ENCODE measurements at regions not wholly inside any gene's neighbourhood (a gene's known extent, or its start where the extent isn't known, plus 50 kb on each side); places are given as distances from the start of the nearest gene placed in this dataset.
"Not testable (repeated sequence)": the region's sequence is repeated elsewhere in the genome, so short reads cannot be mapped to it uniquely, and the experiment has no call there.

- no peak for DNase-seq (ENCODE audit: low read depth in 2 of 2)
Observed at GRCh38 chr3:20326541-20326940, 140.5 kb upstream of the SGO1 start.

DNA sequence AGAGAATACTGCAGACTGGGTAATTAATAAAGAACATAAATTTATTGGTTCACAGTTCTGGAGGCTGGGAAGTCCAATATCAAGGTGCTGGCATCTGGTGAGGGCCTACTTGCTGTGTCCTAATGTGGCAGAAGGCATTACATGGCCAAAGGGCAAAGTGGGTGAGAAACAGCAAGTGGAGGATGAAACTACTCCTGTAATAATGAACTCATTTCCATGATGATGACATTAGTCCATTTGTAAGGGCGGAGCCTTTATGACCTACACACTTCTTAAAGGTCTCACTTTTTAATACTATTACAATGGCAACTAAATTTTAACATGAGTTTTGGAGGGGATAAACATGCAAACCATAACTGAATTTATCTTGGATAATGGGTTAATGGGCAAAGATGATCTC is 139.6 kb upstream of the SGO1 start:
- DNase-seq (ENCODE audit: low read depth in 2 of 2), result no peak

GRCh38 chr3:20324664-20325478 is 138.9 kb upstream of the SGO1 start:
- DNase-seq (ENCODE audit: low read depth in 2 of 2), result no peak

- no peak for DNase-seq (ENCODE audit: low read depth in 2 of 2)
Observed at GRCh38 chr3:20323307-20323927, 137.4 kb upstream of the SGO1 start.

- no peak for DNase-seq (ENCODE audit: low read depth in 2 of 2)
Observed at GRCh38 chr3:20322085-20322484, 136.1 kb upstream of the SGO1 start.

GRCh38 chr3:20321391-20322047 is 135.5 kb upstream of the SGO1 start:
- no peak for DNase-seq (ENCODE audit: low read depth in 2 of 2)

- no peak for DNase-seq (ENCODE audit: low read depth in 2 of 2)
Observed at GRCh38 chr3:20320489-20320888, 134.5 kb upstream of the SGO1 start.

- DNase-seq (ENCODE audit: low read depth in 2 of 2), result no peak
Observed at GRCh38 chr3:20319551-20319950, 133.5 kb upstream of the SGO1 start.

- DNase-seq (ENCODE audit: low read depth in 2 of 2), result no peak
Observed at GRCh38 chr3:20317616-20318015, 131.6 kb upstream of the SGO1 start.

GRCh38 chr3:20316238-20316637 is 130.2 kb upstream of the SGO1 start:
- no peak for DNase-seq (ENCODE audit: low read depth in 2 of 2)

- no peak for DNase-seq (ENCODE audit: low read depth in 2 of 2)
Observed at GRCh38 chr3:20310629-20311028, 124.6 kb upstream of the SGO1 start.

- no peak for DNase-seq (ENCODE audit: low read depth in 2 of 2)
Observed at GRCh38 chr3:20307383-20307782, 121.4 kb upstream of the SGO1 start.

GRCh38 chr3:20305647-20306046 is 119.6 kb upstream of the SGO1 start:
- DNase-seq (ENCODE audit: low read depth in 2 of 2), result no peak

- no peak for DNase-seq (ENCODE audit: low read depth in 2 of 2)
Observed at GRCh38 chr3:20302766-20303165, 116.8 kb upstream of the SGO1 start.

- no peak for DNase-seq (ENCODE audit: low read depth in 2 of 2)
Observed at GRCh38 chr3:20288050-20288449, 102.0 kb upstream of the SGO1 start.

- DNase-seq (ENCODE audit: low read depth in 2 of 2), result no peak
Observed at GRCh38 chr3:20280257-20280656, 94.3 kb upstream of the SGO1 start.

DNA sequence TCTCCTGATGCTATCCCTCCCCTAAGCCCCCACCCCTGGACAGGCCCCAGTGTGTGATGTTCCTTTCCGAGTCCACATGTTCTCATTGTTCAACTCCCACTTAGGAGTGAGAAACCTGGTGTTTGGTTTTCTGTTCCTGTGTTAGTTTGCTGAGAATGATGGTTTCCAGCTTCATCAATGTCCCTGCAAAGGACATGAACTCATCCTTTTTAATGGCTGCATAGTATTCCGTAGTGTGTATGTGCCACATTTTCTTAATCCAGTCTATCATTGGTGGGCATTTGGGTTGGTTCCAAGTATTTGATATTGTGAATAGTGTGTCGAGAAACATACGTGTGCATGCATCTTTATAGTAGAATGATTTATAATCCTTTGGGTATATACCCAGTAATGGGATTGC is 80.0 kb upstream of the SGO1 start:
- not testable (repeated sequence) for DNase-seq (ENCODE audit: low read depth in 2 of 2)

GRCh38 chr3:20264900-20265567 is 79.0 kb upstream of the SGO1 start:
- no peak for DNase-seq (ENCODE audit: low read depth in 2 of 2)

- DNase-seq (ENCODE audit: low read depth in 2 of 2), result no peak
Observed at GRCh38 chr3:20258371-20258770, 72.4 kb upstream of the SGO1 start.

- no peak for DNase-seq (ENCODE audit: low read depth in 2 of 2)
Observed at GRCh38 chr3:20256144-20256543, 70.1 kb upstream of the SGO1 start.

- DNase-seq (ENCODE audit: low read depth in 2 of 2), result no peak
Observed at GRCh38 chr3:20254268-20255117, 68.5 kb upstream of the SGO1 start.

Measured in stimulated activated CD8-positive, alpha-beta memory T cell treated with anti-CD3 and anti-CD28 coated beads, Interleukin-7, amount 100 ng/mL, for 1 hour (primary cell).